ENCODE measurements at regions not wholly inside any gene's neighbourhood (a gene's known extent, or its start where the extent isn't known, plus 50 kb on each side); places are given as distances from the start of the nearest gene placed in this dataset.
A peak's percentile ranks its signal among the peaks of the same experiment; 100 is the strongest.

GRCh38 chr5:171606414-171607024, 179.1 kb upstream of the SMIM23 start:
- peak in 1 of 2 donors; percentile 9 for DNase-seq

DNA sequence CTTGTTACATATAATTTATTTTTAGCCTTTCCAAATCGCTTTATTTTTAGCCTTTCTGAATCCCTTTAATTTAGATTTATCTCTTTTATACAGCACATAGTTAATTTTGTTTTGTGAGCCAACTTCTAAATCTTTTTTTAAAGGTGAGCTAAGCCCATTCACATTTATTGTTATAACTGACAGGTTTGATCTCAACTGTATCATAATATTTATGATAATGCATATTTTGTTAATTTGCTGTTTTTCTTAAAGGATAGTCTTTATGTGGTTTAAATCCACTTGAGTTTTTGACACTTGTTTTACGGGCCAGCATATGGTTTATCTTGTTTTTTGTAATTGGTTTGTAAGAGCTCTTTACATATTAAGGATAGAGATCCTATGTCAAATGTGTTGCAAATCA, 177.8 kb upstream of the SMIM23 start:
- no peak for DNase-seq

DNA sequence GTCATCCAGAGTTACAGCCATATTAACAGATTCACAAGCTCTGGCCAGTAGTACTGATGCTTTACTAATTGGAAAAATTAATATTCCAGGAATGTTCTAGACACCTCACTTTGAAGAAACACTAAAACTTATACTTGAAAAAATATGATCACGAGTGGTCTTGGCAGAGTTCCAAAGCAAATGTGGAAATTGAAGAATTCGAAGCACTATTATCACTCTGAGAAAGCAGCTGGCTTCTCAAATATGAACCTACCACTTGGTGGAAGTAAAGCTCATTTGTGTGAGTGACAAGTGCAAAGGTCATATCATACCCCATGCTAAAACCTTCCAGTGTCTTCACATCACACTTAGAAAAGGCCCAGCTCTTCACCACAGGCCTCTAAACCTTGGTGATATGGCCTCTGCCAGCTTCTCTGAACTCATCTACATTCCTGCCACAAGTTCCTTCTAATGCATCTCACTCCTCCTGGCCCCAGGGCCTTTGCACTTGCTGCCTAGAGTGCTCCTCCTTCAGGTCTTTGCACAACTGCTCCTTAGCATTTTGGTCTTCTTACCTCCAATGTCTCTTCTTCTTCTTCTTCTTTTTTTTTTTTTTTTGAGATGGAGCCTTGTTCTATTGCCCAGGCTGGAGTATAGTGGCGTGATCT, 175.7 kb upstream of the SMIM23 start:
- no peak for DNase-seq

DNA sequence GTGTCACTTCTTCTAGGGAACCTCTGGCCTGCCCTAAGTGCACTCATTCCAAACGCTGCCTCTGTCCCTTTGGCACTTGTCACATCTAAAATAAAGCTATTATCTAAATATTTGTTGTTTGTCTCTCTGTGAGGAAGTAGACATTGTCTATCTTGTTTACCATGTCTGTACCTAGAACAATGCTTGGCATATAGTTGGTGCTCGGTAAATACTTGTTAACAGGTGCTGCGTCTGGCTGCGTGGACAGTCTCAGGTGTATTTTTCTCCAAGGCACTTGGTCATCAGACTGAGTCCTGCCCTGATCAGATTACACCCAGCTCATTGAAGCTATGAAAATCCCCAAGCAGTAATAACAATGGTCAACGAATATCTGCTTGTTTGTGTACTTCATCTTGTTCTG, 174.9 kb upstream of the SMIM23 start:
- DNase-seq, result no peak

DNA sequence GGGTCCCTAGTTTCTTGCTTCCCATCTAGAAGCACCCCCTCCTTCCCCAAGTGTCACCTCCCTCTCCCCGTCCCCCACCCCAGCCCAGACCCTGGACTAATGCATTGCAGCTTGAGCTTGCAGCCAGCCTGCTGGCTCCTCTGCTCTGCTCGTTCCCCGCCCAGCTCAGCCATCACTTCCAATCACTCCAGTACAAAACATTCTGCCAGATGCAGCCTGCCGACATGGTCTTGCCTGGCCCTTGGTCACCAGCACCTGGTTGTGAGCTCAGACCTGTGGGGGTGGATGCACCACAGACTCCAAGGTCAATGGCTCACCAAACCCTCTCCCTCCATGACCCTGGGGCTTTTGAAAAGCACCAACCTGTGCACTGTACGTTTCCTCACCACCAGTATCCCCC, 172.9 kb upstream of the SMIM23 start:
- no peak for DNase-seq

DNA sequence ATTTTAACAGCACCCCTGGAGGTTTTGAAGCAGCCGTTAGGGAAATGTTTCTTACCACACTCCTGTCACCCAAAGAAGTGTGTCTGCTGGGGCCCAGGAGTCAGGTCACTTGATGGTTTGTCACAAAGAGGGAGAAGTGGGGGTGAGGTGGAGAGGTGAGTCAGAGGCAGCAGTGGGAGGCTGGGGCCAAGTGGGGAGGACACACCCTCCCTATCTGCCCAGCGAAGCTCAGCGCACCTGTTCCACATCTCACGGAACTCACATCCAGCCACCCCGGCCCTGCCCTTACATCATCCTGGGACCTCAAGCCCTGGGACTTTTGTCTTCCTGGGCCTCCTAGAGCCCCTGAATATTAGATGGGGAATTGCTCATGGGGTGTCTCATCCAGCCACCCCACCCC, 171.1 kb upstream of the SMIM23 start:
- DNase-seq, result no peak

DNA sequence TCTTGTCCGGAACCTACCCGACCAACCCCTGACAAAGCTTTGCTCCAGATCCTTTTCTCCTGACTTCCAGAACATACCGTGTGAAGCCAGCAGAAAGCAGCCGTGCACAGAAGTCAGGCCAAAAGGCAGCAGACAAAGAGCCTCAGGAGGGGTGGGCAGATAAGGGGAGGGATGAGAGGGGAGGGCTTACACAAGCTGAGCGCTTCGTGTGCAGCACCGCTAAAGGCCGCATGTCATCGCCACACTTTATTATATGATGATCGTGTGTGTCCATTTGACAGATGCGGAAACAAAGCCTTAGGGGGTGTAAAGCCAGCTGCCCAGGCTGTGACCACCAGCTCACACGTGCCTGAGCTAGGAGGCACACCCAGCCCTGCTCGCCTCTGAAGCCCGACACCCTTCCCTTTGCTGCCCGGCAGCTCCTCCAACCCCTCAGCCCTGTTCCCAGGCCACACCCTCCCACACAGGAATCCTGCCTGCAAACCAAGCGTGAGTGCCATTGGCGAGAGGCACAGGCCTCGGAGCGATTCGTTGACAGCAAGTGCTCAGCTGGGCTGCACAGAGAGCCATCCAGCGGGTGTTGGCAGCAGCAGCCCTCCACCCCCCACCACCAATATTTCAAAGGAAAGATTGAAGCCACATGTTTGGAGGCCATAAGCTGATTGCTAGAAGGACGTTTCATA, 170.5 kb upstream of the SMIM23 start:
- DNase-seq, result no peak

GRCh38 chr5:171615705-171616640, 169.6 kb upstream of the SMIM23 start:
- no peak for DNase-seq

- no peak for DNase-seq
Observed at GRCh38 chr5:171617266-171617665, 168.4 kb upstream of the SMIM23 start.

DNA sequence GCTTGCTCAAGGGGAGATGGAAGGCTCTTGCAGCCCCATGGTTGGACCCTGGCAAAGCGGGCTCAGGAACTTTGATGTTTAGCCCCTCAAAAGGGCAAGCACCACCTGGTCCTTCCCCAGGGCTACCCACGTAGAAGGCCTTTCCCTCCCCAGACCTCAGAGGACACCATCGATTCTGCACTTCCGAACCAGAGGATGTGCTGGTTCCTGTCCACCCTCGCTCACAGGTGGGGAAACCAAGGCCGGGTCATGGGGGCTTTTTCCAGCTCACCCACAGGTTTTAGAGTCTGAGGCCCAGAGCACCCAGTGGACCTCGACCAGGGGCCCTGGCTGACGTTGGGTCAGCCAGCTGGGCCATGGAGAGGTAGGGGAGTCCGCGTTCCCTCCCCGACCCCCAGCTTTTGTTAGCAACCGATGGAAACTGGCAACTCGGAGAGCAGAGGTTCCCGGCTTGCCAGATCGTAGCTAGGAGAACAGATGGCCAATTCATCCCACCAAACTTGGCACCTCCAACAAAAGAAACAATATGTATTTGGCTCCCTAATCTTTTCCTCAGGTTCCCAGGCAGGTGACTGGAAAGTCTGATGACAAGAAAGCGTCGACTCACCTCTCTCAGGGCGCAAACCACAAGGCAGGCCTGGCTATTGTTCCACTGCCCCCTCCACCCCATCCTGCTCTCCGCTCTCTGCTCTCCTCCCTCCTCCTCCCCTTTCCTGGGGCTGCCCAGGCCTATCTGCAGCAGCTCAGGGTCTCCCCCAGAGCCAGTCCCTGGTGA, 167.6 kb upstream of the SMIM23 start:
- no peak for DNase-seq

DNA sequence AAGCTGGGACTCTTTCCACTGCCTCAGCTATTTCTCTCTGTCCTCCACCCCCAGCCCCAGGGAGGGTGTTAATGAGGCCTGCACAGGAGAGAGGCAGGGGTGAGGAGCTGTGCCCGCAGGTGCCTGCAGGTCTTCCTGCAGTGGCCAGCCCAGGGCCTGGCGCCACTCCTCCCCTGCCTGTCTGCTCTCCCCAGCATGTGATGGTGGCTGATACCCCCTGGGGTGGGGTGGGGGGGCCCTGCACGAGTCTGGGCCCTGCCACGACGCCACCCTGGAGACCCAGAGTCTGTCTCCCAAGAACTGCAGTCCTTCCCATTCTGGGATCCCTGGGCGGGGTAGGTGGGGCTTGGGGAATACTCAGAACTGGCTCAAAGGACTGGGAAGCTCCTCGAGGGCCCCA, 166.4 kb upstream of the SMIM23 start:
- DNase-seq, result no peak

DNA sequence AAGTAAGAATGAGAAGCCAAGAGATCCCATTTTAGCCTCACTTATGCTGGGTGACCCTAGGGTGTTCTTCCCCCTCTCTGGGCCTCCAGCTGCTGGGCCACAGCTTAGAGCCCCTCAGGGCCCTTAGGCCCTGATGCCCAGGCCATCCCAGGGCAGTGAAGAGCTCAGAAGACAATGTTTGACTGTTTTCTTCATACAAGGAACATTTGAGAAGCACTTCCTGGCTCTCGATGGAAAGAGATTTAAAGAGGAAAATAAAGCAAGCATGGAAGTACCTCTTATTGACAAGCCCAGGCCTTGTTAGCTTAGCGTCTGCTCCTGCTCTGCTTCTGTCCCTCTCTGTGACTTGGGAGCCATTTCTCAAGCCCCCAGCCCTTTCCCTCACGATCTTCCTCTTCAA, 165.9 kb upstream of the SMIM23 start:
- DNase-seq, result no peak

- no peak for DNase-seq
Observed at GRCh38 chr5:171622010-171622409, 163.6 kb upstream of the SMIM23 start.

DNA sequence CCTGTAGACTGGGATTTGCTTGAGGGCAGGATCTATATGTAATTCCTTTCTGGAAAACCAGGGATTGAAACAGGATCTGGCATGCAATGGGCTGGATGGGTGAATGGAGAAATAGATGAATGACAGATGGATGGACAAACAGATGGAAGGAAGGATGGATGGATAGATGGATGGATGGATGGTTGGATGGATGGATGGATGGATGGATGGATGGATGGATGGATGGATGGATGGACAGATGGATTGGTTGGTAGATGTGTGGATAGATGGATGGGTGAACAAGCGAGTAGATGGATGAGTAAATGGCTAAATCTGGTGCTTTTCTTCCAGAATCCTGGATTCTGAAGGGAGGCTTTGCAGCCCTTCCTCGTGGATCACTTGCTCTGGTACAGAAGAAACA, 162.5 kb upstream of the SMIM23 start:
- DNase-seq, result no peak

GRCh38 chr5:171623551-171624097, 162.0 kb upstream of the SMIM23 start:
- DNase-seq, result no peak

DNA sequence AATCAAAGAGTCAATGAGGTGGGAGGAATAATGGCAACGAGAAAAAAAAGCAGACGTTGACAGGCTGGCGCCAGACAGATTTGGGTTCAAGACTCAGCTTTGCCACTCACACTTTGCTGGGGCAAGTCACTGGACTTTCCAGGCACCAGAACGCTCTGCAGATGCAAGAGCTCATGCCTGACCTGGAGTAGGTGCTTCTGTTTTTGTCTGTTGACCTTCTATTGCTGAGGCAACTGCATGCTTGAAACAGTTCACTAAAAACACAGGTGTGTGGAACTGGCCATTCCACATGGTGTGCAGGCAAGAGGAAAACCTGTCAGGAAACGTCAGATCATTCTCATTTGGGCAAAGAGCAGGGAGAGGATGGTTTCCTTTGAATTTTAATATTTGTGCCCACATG, 161.2 kb upstream of the SMIM23 start:
- no peak for DNase-seq

- DNase-seq, result no peak
Observed at GRCh38 chr5:171625646-171626045, 160.0 kb upstream of the SMIM23 start.

DNA sequence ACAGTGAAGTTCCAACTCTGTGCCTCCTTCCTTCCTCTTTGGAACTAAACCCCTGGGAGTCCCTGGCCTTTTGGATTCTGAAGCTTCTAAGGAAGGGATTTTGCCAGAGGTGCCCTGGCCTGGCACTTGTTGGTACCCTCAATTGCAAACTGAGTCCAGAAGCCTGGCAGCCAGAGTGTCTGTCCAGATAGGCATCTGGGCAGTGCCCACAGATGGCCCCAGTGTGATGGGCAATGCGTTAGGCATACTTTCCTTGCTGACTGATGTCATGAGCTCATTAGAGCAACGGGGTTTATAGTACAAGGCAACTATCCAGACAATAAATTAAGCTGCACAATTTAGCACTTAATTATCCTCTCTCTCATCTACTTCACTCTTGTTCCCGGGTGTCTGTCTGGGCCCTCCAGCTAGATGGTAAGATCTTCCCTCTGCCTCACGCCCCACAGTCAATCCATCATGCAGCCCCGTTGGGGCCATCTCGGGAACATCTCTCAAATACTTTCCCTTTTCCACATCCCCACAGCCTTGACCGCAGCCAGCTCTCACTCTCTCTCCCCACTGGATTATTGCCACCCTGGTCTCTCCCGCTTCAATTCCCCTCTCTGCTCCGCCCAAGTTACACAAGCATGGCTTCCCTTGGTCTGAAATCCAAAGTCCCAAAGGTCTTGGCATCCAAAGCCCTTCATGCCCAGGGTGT, 157.5 kb upstream of the SMIM23 start:
- DNase-seq, result no peak

GRCh38 chr5:171628633-171628974, 157.0 kb upstream of the SMIM23 start:
- DNase-seq, result no peak

- no peak for DNase-seq
Observed at GRCh38 chr5:171629221-171629620, 156.4 kb upstream of the SMIM23 start.

DNA sequence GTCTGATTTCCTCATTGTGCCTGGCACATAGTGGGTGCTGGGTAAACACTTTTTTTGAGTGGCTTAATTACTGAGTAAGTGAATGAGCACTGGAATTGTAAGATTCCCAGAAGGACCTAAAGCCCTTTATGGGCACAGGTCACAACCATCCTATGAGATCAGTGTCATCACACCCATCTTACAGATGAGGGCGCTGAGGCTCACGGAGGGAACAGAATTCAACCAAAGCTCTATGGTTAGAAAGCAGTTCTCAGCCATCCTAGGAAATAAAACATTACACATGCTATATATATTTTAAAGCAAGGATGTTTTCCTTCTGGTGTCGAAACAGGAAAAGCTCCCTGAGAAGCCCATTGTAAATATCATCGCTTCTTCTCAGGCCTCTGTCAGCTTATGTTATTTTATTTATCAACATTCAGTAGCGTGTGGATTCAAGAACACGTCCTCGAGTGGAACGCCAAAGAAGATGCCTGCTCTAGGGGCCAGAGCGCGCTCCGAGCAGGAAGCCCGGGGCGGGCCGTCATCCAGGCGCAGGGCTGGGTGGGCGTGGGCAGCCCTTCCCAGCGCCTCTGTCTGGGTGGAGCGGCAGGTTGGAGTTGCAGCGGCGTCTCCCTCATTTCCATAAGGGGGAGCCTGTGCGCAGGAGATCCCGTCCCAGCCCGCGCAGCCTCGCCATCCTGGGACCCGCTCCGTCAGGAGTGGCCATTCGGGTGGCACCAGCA, 155.8 kb upstream of the SMIM23 start:
- DNase-seq, result peak; percentile 48 to 62
